ENCODE measurements at regions not wholly inside any gene's neighbourhood (a gene's known extent, or its start where the extent isn't known, plus 50 kb on each side); places are given as distances from the start of the nearest gene placed in this dataset.
"Not testable (repeated sequence)": the region's sequence is repeated elsewhere in the genome, so short reads cannot be mapped to it uniquely, and the experiment has no call there.

DNA sequence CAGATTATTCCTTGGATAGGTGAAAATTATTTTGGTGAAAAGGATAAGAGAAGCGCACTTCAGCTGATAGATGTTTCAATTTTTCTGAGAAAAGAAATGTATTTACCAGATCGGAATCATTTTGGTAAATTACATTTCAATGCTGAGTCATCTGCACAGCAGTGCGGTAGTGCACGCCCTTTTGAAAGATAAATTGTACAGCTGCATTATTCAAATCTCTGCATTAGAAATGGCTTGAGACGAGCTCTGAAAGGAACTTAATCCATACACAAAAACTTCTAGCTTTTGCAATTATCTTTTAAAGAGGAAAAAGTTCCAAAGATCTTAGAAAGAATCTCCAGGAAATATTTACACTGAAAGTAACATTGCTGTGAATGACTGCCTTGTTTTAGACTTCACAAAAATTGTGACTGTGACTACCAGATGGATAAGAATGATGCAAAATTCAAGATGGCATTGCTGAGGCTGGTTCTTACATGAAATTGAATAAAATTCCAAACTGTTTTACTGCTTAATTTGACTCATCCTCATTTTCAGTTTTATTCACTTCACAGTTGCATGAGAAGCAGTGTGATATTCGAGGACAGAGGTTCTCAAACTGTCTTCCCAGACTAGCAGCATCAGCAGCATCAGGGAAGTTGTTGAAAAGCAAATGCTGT, 161.7 kb downstream of the RND3 start:
- H3K36me3 Mint-ChIP-seq (ENCODE audit: insufficient read depth), result no peaks in the 10 kb centered on the region
- DNase-seq (ENCODE audit: low spot score in 2 of 2) (no peak), ATAC-seq (replicated peaks; ENCODE audit: extremely low read depth, poor library complexity, severe bottlenecking) (no peak)
- H3K4me3 Mint-ChIP-seq, result no peak overlapping the region
- H3K27ac Mint-ChIP-seq (ENCODE audit: low read depth), result no peak overlapping the region
- H3K27me3 Mint-ChIP-seq, result no peaks in the 10 kb centered on the region
- peaks cover 11% of the 10 kb centered on the region for H3K9me3 Mint-ChIP-seq
- H3K4me1 Mint-ChIP-seq, result no peaks in the 10 kb centered on the region

GRCh38 chr2:150323071-150323470, 164.4 kb downstream of the RND3 start:
- not testable (repeated sequence) for H3K4me3 Mint-ChIP-seq; H3K27me3 Mint-ChIP-seq; DNase-seq (ENCODE audit: low spot score in 2 of 2)

DNA sequence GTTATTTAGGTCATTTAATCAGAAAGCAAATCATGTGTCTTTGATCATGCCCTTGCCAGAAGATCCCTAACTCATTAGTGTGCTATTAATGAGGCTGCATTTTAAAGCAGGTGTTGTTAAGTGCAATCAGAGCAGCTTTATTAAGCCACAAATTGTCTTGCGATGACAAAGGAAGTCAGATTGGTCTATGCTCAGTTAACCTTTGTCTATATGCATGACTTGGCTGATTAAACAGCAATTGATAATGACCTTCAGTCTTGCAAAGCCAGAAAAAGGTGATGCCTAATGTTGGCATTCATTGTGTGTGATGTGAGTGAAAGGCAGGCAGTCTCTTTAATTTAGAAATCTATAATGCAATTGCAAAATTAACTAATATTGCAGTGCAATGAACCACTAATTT, 166.9 kb downstream of the RND3 start:
- peaks cover 14% of the 10 kb centered on the region for H3K9me3 Mint-ChIP-seq
- no peaks in the 10 kb centered on the region for H3K27me3 Mint-ChIP-seq
- no peaks in the 10 kb centered on the region for H3K4me1 Mint-ChIP-seq
- H3K4me3 Mint-ChIP-seq, result no peak overlapping the region
- no peak for ATAC-seq (replicated peaks; ENCODE audit: extremely low read depth, poor library complexity, severe bottlenecking)
- no peaks in the 10 kb centered on the region for H3K36me3 Mint-ChIP-seq (ENCODE audit: insufficient read depth)
- no peak for DNase-seq (ENCODE audit: low spot score in 2 of 2)
- no peak overlapping the region for H3K27ac Mint-ChIP-seq (ENCODE audit: low read depth)

More at GRCh38 chr2:150323071-150323470, 164.4 kb downstream of the RND3 start:
- not testable (repeated sequence) for H3K9me3 Mint-ChIP-seq; ATAC-seq (replicated peaks; ENCODE audit: extremely low read depth, poor library complexity, severe bottlenecking); H3K27ac Mint-ChIP-seq (ENCODE audit: low read depth); H3K36me3 Mint-ChIP-seq (ENCODE audit: insufficient read depth); H3K4me1 Mint-ChIP-seq

GRCh38 chr2:150319658-150320555, 167.6 kb downstream of the RND3 start:
- ATAC-seq (replicated peaks; ENCODE audit: extremely low read depth, poor library complexity, severe bottlenecking) (no peak), DNase-seq (ENCODE audit: low spot score in 2 of 2) (no peak)
- Mint-ChIP-seq H3K27me3 (no peaks in the 10 kb centered on the region), H3K4me1 (no peaks in the 10 kb centered on the region), H3K36me3 (ENCODE audit: insufficient read depth) (no peaks in the 10 kb centered on the region), H3K9me3 (peaks cover 15% of the 10 kb centered on the region), H3K27ac (ENCODE audit: low read depth) (no peak overlapping the region), H3K4me3 (no peak overlapping the region)

DNA sequence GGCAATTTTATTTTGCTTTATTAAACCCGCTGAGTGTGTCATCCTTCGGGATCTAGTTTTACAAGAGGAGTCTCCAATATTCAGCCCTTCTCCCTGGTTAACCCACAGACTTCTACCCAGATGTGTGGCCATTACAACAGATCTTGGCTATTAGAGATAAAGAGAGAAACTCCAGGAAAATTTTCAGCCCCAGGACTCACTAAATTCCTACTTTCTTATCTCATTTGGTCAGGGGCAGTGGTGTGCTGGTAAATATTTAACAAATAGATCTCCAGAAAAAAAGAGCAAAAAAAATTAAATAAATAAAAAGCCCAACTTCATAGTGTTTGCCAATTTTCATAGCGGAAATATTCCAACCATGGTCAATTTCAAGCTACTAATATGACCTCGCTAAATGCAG, 168.4 kb downstream of the RND3 start:
- Mint-ChIP-seq H3K4me3 (no peak overlapping the region), H3K4me1 (no peaks in the 10 kb centered on the region), H3K36me3 (ENCODE audit: insufficient read depth) (no peaks in the 10 kb centered on the region), H3K9me3 (peaks cover 15% of the 10 kb centered on the region), H3K27me3 (no peaks in the 10 kb centered on the region), H3K27ac (ENCODE audit: low read depth) (no peak overlapping the region)
- no peak for ATAC-seq (replicated peaks; ENCODE audit: extremely low read depth, poor library complexity, severe bottlenecking)
- no peak for DNase-seq (ENCODE audit: low spot score in 2 of 2)

GRCh38 chr2:150312271-150312670, 175.2 kb downstream of the RND3 start:
- Mint-ChIP-seq H3K4me3 (no peak overlapping the region), H3K27me3 (no peaks in the 10 kb centered on the region), H3K4me1 (no peaks in the 10 kb centered on the region), H3K9me3 (peaks cover 26% of the 10 kb centered on the region), H3K27ac (ENCODE audit: low read depth) (no peak overlapping the region), H3K36me3 (ENCODE audit: insufficient read depth) (no peaks in the 10 kb centered on the region)
- DNase-seq (ENCODE audit: low spot score in 2 of 2) (no peak), ATAC-seq (replicated peaks; ENCODE audit: extremely low read depth, poor library complexity, severe bottlenecking) (no peak)

- peaks cover 16% of the 10 kb centered on the region for H3K9me3 Mint-ChIP-seq
- H3K36me3 Mint-ChIP-seq (ENCODE audit: insufficient read depth), result no peaks in the 10 kb centered on the region
Measured at GRCh38 chr2:150309311-150310080, 178.0 kb downstream of the RND3 start.

GRCh38 chr2:150307258-150307657, 180.2 kb downstream of the RND3 start:
- DNase-seq (ENCODE audit: low spot score in 2 of 2) (no peak), ATAC-seq (replicated peaks; ENCODE audit: extremely low read depth, poor library complexity, severe bottlenecking) (no peak)
- Mint-ChIP-seq H3K27ac (ENCODE audit: low read depth) (no peak overlapping the region), H3K36me3 (ENCODE audit: insufficient read depth) (no peaks in the 10 kb centered on the region), H3K27me3 (no peaks in the 10 kb centered on the region), H3K9me3 (peaks cover 26% of the 10 kb centered on the region), H3K4me3 (no peak overlapping the region), H3K4me1 (no peaks in the 10 kb centered on the region)

More at GRCh38 chr2:150309311-150310080, 178.0 kb downstream of the RND3 start:
- H3K27me3 Mint-ChIP-seq, result no peaks in the 10 kb centered on the region
- DNase-seq (ENCODE audit: low spot score in 2 of 2) (no peak), ATAC-seq (replicated peaks; ENCODE audit: extremely low read depth, poor library complexity, severe bottlenecking) (no peak)
- H3K27ac Mint-ChIP-seq (ENCODE audit: low read depth), result no peak overlapping the region
- H3K4me1 Mint-ChIP-seq, result no peaks in the 10 kb centered on the region
- H3K4me3 Mint-ChIP-seq, result no peak overlapping the region

DNA sequence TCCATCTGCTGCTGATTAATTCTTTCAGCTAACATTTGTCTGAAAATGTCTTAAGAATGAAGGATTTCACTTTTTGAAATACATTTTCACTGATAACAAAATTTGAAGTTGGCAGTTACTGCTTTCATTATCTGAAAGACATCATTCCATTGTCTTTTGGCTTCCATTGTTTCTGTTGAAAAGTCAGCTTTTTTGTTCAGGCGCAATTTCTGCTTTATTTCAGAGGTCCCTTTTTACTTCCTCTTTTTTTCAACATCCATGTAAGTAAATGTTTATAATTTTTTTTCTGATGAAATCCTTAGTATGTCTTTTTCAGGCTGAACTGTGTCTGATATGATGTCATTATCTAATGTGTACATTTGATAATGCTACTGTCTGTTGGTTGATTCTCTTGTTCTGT, 184.2 kb downstream of the RND3 start:
- Mint-ChIP-seq H3K27ac (ENCODE audit: low read depth) (no peak overlapping the region), H3K27me3 (no peaks in the 10 kb centered on the region), H3K4me1 (no peaks in the 10 kb centered on the region), H3K36me3 (ENCODE audit: insufficient read depth) (no peaks in the 10 kb centered on the region), H3K4me3 (no peak overlapping the region), H3K9me3 (peaks cover 10% of the 10 kb centered on the region)
- DNase-seq (ENCODE audit: low spot score in 2 of 2), result no peak
- no peak for ATAC-seq (replicated peaks; ENCODE audit: extremely low read depth, poor library complexity, severe bottlenecking)

DNA sequence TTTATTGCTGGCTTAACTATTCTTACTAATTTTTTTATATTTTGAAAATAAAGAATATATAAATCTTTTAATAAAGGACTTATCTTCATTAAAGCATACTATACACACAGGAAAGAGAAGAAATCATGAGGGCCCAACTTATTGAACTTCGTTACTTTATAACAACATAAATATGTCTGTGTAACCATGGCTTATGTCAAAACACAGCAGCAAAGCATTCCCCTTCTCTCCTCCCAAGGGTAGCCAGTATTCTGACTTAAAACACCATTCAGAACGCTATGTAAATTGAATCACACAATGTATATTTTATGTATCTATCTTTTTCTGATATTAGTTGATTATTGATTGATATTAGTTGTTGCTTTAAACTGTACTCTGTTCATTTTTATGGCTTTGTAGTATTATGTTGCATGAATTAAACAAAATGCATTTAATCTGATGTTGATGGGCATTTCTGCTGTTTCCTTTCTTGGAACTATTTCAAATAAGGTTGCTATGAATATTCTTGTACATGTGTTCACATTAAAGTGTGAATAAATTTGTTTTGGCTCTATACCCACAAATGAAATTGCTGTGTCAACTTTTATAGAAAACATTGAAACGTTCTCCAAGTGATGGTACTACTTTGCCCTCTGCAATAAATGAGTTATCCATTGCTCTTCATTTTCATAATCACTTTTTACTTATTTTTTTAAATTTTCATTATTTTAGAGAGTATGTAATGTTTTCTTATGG, 188.7 kb downstream of the RND3 start:
- Mint-ChIP-seq H3K27me3 (no peaks in the 10 kb centered on the region), H3K4me3 (no peak overlapping the region), H3K4me1 (no peaks in the 10 kb centered on the region), H3K27ac (ENCODE audit: low read depth) (no peak overlapping the region), H3K36me3 (ENCODE audit: insufficient read depth) (no peaks in the 10 kb centered on the region), H3K9me3 (peaks cover 10% of the 10 kb centered on the region)
- DNase-seq (ENCODE audit: low spot score in 2 of 2), result no peak
- ATAC-seq (replicated peaks; ENCODE audit: extremely low read depth, poor library complexity, severe bottlenecking), result no peak

DNA sequence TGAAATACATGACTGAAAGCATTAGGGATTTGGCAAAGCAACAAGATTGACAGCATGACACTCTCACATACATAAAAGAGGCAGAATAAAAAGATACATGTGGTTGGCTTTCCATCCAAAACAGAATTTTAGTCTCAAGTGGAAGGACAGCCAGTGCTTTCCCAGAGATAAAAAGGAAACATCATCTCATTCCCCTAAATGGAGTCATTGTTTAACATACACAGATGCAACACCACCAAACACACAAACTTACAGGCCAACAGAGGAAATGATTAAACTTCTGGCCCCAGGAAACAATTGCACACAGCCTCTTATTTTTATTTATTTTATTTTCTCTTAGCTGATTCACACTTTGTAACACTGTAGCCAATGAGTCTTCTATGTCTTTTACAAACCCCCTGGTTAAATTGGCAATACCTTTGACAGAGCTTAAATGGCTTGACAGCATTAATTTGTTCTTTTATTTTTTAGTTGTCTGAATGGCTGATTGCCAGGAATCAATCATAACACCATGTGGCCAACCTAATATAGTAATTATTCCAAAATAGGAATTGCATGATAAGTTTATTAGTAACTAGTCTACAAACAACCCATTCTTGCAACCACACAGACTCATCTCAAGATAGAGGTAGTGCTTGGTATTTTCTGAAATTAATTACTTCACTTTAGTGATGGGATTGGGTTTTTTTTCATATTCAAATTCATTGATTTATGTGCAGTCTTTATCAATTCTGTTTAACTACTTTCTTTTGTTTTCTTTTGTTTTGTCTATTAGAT, 190.5 kb downstream of the RND3 start:
- Mint-ChIP-seq H3K27ac (ENCODE audit: low read depth) (no peak overlapping the region), H3K9me3 (no peaks in the 10 kb centered on the region), H3K27me3 (no peaks in the 10 kb centered on the region), H3K4me1 (no peaks in the 10 kb centered on the region), H3K36me3 (ENCODE audit: insufficient read depth) (no peaks in the 10 kb centered on the region), H3K4me3 (no peak overlapping the region)
- ATAC-seq (replicated peaks; ENCODE audit: extremely low read depth, poor library complexity, severe bottlenecking), result no peak
- no peak for DNase-seq (ENCODE audit: low spot score in 2 of 2)
